CD4-positive, alpha-beta T cell treated with Interferon alpha-2 for 1 hour (primary cell): ENCODE measurements at regions not wholly inside any gene's neighbourhood (a gene's known extent, or its start where the extent isn't known, plus 50 kb on each side); places are given as distances from the start of the nearest gene placed in this dataset.
"Not testable (repeated sequence)": the region's sequence is repeated elsewhere in the genome, so short reads cannot be mapped to it uniquely, and the experiment has no call there.

Experiments
- DNase-seq, 2 donors: peaks; one replicate each; pipeline ENCODE4 v3.0.0-alpha.2; 2020 to 2022

DNA sequence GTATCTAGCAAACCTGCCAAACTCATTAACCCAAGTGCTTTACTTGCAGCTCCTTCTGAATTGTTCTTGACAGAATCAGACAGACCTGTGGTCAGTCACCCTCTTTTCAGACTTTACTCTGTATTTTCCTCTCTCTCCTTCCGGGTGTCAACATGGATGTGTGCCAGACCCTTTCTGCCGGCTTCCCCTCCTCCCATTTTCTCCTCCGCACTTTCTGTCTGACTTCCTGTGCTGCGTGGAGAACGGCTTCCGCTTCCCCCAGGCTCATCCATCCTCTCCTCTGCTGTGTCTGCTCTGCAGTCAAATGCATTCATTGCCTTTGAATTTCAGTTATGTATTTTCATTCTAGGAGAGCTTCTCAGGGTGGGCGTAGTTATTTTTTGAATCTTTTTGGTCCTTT is 53.3 kb upstream of the LRPAP1 start:
- not testable (repeated sequence) for DNase-seq

DNA sequence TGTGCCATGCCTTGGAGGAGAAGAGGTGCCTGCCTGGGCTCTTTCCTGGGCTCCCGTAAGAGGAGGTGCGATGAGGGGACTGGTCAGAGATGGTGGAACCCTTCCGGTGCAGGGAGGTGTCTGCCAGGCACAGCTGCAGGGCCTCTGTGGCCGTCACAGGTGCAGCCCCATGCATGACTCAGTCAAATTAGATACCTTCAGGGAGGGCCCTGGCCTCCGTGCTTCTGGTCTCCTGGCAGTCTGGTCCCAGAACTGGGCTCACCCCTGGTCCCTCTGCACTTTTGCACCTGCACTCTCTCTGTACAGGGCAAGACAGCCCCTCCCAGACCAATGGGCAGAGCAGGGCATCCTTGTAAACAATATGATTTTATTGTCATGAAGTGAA is 49.9 kb upstream of the LRPAP1 start:
- DNase-seq = no peak
